RKO (cell line): ENCODE measurements at regions not wholly inside any gene's neighbourhood (a gene's known extent, or its start where the extent isn't known, plus 50 kb on each side); places are given as distances from the start of the nearest gene placed in this dataset.
A peak's percentile ranks its signal among the peaks of the same experiment; 100 is the strongest.

Experiments
- DNase-seq: peaks from one replicate; pipeline ENCODE4 v3.0.0-alpha.2; 2016; ENCODE audit warnings: low spot score

DNA sequence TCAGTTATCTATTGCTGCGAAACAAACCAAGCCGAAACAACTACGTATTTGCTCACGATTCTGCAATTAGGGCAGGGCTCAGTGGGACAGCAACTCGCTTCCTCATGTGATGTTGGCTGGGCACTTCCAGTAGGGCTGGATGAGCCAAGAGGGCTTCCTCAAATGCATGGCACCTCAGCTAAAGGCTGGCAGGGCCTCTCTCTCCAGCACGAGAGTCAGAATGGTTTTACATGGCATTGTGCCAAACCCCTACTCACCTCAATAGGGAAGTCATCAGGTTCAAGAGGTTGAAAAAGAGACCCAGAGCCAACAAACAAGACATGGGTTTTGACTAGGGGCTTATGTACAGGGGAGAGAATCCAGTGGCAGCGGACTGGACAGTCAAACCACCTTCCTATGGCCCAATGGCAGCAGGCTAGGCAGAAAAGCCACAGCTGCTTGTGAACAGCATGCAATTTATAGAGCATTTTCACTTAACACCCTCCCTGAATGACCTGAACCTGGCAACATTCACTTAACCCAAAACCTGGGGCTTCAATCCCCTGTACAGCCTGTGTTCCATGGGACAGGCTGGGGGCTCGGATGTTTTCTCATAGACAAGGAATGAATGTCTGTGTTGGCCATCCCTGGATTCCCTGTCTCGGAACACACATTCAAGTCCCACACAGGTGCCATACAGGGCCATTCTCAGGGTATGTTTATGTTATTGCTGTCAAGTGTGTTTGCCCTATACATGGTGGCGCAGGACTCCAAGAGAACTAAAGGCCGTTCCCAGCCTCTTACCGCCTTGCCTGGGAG lies 154.2 kb upstream of the NAV2 start:
- no peak for DNase-seq

DNA sequence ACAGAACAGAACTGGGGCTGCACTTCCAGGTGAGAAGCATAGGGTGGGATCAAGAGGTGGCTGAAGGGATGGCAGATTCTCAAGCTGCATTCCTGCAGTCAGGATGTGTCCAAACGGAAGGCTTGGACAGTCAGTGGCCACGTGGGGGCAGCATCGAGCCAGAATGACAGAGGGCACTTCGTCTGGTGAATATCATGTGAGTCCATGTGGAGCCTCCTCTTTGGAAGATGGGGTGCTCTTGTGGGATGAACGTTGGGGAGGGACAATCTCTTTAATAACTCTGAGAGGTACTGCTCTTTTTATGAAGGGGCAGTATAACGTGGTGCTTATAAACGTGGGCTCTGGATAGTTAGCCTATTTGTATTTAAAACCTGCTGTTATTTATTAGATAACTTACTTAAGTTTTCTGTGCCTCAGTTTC lies 154.9 kb upstream of the NAV2 start:
- peak; percentile 80 for DNase-seq

DNA sequence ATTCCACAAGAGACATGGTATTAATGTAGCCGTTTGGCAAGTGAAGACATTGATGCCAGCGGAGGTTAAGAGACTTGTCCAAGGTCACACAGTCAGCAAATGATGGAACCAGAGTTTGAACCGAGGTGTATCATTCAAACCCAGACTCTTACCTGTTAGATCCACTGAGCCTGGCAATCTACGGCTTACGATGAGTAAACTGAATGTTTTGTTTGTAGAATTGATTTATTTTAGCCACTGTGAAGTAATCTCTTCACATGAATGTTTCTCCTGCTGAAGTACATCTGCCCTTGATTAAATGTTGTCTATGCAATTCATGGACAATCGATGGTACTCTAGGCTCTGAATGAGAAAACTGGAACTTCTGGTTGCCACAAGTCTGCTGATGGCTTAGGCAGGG lies 155.5 kb upstream of the NAV2 start:
- DNase-seq: no peak

DNA sequence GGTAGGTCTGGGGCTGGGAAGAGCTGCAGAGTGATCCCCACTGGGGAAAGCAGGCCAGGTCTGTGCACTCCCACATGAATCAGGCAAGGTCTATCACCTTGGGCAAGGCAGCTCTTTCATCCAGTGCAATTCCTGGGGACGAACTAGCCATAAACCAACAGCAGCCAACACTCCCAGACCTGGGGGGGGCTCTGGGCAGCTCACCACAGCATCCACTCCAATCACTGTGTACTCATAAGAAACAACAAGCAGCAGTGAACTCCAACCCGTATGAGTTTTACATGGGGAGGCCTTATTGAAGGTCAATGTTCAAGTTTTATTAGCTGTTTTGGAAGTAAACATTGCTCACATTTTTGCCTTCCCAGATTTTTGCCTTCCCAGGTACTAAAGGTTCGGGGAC lies 157.4 kb upstream of the NAV2 start:
- DNase-seq: no peak

DNA sequence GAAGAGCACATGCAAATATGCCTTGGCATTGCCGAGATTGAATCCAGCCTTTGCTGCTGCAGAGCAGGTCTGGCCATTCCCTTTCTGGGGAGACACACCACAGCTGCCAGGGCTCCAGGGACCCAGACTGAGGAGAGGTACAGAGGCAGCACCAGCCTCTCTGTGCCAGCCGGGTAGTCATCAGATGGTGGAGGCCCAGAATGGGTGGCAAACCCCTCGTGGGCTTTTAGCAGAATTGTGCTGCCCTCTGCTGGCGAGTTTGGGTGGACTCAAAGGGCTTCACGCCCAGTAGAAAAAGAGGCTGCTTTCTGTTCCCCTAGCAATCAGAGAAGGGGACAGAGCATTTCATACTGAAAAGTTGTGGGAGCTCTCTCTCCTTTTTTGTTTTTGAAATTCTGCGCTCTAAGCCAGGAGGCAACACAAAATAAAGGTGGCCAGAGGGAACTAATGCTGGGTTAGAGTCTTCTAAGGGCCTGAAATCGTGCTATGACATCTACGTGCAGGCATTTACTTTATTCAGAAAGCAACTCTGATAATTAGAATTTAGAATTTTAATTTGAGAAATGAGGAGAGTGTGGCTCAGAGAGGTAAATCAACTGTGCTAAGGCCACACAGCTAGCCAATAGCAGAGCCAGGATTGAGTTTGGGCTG lies 158.8 kb upstream of the NAV2 start:
- peak; percentile 70 for DNase-seq

DNA sequence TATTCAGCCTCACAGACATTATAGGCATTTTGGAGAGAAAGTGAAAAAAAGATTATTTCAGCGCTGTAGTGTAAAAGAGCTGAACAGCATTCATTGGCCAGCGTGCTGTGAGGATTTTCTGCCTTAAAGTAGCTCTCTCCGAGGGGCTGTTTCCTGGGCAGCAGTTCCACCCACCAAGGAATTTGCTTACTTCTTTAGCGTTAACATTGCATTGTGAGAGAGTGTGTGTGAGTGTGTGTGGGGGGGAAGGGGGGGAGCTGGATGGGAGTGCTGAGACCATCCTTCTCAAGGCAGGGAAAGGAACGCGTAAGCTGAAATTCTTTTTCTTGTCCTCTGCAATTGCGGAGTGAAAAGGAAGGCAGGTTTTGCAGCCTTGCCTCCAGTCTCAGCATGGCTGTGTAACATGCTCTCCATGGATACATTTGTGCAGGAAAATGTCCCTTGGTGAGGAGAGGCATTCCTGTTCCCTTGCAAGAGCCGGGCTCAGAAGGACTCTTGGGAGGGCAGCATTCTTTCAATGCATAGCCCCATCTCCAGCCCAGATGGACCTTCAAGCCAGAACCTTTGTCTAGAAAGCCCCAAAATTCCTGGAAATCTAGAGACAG lies 159.9 kb upstream of the NAV2 start:
- no peak for DNase-seq

DNA sequence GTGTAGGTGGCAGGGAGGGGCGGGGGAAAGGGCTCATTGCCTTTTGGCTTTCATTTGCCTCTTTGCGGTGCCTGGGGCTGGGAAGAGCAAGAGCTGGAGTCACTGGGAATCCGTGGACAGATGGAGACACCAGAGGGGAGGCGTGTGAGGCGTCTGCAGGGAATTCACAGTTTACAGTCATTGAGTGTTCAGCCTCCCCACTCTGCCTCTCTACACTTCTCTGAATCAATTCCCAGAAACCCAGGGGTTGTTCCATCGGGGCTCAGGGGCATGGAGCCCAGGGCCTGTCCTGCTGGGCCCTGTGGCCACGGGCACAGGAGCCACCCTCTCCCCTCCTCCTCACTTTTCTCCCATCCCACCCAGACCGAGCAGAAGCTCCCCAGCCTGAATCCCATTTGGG lies 160.5 kb upstream of the NAV2 start:
- no peak for DNase-seq

DNA sequence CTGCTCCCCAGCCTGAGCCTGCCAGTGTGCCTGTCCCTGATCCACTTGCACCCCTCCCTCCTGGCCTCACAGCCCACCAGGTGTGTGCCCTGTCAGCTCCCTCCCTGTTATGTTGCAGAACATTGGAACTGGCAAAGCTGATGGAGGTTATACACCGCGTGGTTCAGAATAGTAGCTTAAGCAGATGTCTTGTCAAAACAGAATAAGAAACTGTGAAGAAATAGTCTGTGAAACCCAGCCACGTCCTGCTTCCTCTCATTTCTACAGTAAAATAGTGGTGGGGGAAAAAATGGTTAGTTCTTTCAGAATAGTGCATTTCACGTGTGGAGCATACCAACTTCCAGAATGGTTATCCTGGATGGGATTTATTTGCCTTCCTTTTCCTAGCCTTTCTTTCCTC lies 161.2 kb upstream of the NAV2 start:
- no peak for DNase-seq

DNA sequence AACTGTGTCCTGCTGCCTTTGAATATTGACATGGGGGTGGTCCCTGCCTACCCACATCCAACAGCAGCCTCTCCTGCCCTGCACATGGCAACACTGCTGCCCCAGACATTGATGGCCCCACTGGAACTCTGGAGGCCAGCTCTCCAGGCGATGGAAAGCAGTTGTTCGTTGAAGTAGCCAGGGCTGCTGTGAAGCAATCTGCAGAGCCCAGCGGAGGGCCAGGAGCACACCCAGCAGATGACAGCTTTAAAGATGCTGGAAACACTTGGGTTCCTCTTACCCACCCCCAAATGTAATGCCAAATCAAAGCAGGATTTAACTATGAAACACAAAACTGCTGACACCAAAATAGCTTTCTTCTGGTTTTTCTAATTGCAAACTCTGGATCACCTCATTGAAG lies 165.6 kb upstream of the NAV2 start:
- no peak for DNase-seq

DNA sequence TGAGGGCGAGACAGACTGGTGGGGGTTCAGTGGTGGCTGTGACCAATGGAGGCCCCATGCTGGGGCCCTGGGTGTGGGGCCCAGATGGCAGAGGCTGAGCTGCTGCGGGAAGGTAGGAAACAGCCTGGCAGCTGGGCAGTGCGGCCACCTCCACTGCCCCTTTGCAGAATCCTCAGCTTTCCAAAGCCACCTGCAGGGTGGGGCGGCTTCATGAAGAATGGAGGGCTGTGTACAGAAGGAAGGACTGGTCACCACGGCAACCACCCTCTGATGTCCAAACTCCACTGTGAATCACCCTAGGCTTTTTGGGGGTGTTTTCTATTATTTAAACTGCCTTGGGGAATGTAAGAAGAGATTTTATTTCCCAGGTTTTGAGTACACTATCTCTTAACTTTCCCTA lies 166.3 kb upstream of the NAV2 start:
- DNase-seq: no peak

DNA sequence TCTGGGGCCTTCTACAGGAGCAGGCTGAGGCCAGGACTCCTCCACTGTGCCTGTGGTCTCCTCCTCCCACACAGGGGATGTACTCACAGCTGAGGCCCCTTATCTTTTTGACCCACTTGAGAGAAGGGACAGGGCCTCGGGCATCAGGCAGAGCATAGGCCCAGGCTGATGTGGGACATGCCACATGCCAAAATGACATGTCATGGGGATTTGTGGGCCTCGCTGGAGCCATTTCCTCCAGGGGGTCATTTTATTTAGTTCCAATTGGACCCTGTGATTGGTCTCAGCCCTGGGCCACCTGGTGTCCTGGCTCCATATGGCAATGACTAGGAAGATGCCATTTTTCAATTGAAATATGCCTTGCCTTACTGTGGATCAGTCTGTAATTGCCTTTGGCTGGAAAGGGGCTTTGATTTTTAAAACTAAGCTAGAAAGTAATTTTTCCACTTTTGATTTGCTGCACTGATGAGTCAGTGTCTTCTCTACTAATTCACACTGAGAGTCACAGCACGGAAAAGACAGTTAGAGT lies 171.1 kb upstream of the NAV2 start:
- no peak for DNase-seq

DNA sequence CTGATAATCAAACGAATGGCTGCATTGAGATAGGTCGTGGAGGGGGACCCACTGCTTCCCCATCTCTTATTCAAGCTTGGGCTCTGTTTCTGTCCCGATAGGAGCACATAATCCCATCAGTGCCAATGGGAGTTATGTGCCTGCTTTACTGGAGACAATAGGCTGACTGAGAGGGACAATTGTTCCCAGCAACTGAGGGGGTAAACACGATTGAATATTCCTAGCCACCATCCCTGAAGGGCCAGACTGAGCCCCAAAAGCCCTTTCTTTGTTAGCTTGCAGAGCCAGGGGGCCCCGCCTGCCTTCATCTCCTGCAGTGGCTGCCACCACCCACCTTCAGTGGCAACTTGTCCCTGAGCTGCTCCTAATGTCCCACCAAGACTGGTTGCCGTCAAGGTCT lies 172.8 kb upstream of the NAV2 start:
- no peak for DNase-seq

DNA sequence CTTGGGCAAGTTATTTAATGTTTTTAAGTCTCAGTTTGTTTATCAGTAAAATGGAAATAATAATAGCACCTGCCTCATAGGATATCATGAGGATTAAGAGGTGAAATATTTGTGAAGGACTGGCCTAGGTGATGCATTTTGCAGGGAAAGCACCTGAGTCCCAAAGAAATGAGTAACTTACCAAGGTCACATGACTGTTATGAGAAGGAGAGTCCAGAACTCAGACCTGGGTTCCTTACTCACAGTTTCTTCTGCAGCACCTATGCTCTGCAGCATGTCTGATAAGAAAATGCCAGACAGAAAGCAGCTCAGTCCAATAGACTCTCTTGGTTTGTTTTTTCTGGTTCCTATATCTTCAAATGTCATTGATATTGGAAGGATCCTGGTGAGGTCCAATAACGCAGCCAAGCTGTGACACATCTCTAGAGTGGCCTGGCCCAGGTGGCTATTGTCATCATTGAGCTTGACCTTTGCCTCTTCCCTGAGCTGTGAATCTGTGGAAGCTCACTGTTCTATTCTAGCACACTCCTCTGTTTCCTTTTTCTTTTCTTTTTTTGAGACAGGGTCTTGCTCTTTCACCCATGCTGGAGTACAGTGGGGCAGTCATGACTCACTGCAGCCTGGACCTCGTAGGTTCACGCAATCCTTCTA lies 174.7 kb upstream of the NAV2 start:
- DNase-seq: no peak

DNA sequence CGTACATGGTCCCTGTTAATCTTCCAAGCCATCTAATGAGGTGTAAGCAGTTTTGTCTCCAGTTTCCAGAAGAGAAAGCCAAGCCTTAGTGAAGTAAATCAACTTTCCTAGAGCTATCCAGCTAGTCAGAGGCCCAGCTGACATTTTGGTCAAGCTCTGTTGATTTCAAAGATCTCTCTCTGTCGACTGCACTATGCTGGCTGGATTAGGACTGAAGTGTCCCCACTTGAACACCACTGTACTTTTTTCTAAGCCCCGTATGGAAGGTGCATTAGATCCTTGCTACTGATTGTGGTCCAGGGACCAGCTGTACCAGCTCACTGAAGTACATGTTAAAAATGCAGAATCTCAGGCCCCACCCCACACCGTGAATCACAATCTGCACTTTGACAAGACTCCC lies 176.5 kb upstream of the NAV2 start:
- DNase-seq: no peak

DNA sequence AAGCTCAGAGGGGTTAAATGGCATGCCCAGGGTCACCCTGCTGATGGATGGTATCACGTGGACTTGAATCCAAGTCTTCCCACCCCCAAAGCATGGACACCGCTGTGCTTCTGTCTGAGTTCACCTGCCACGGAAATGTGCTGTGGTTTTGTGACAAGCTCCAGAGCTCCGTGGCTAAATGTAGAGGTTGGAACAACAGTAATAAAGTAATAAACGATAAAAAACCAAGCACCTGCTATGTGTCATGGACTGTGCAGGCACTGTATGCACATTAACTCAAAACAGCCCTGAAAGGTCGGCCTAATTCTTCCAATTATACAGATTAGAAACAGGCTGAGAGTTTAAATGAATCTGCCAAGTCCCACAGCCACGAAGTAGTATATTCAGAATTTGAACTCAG lies 182.1 kb upstream of the NAV2 start:
- no peak for DNase-seq

DNA sequence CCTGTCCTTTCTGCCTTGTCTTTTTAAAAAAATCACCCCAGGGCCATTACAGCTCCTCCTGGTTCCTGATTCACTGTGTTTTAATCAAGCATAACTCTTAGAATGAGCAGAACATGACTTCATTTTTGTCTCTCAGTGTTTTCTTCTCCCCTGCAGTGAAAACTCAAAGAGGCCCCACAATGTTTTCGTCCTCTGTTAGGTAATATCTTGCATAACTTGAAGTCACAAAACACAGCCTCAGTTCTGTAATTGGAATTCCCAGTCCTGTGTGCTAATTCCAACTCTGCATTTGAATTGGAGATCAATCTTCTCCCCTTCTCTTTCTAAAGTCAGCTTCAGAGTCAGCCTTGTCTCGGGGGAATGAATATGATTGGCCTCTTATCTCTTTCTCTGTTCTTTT lies 186.5 kb upstream of the NAV2 start:
- DNase-seq: no peak

DNA sequence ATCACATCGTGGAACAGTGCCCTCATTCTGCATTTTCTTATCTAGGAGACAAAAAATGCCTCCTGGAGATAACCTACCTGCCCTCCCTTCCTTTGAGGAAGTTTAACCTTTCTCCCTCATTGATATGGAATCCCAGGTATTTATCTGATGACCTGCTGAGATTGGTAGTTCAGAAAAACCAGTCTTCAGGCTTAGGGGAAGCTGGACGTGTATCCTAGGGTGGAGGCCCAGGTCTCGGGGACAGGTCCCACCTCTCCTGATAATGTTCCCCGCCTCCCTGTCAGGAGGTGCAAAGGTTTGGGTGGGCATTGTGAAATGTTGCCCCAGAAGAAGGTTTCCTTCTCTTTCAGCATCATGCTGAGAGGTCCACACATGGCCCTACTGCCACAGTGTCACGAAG lies 186.9 kb upstream of the NAV2 start:
- DNase-seq: no peak

DNA sequence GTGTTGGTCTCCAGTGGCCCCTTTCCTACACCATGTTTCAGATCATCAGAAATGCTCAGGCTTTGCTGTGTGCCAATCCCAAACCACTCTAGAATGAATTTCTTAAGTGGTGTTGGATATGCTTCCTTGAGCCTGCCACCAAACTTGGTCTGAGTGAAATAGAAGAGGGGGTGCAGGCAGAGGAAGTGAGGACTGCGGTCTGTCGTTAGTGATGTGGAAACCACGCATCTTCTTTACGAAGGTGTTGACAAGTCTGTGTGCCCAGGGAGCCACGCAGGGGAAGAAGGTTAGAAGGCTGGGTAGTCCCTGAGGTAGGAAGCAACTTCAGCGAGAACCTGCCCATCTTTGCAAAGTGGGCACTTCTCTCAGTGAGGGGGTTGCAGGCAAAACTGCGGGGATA lies 187.4 kb upstream of the NAV2 start:
- no peak for DNase-seq

DNA sequence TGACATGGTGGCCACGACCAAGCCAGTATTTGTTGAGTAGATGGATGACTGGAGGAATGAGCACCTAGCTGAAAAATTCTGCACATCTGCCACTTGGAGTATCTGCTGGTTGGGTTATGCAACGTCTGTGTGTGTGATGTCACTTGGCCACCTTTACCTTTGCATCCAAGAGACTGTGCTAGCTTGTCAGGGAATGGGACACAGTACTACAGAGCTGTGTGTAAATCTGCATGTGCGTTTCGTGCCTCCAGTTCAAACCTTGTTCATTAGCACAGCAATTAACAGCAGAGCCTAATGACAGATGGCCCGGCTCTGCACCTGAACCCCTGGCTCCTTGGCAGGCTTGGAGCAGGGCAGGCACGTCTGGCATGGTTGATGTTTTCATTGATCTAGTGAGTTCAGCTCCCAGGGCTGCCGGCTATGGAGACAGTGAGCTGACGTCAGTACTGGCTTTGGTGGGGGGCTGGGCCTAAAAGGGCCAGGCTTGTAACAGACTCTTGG lies 188.4 kb upstream of the NAV2 start:
- no peak for DNase-seq

DNA sequence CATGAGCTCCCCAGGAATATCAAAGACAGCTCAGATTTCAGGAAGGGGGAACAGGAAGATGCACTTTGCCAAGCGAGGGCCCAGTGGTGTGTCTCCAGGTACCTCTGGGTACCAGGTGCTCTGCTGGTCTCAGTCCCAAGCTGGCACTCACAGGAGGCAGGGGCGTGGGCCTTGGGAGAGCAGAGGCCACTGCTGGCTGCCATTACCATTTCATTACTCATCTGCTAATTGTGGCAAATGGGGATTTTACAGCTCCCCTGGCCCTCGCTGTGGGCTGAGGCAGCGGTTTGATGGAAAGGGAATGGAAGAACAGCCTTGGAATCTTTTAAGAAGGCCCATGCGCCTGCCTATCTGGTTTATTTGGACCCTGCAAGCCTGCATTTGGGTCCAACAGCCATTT lies 192.0 kb upstream of the NAV2 start:
- no peak for DNase-seq

DNA sequence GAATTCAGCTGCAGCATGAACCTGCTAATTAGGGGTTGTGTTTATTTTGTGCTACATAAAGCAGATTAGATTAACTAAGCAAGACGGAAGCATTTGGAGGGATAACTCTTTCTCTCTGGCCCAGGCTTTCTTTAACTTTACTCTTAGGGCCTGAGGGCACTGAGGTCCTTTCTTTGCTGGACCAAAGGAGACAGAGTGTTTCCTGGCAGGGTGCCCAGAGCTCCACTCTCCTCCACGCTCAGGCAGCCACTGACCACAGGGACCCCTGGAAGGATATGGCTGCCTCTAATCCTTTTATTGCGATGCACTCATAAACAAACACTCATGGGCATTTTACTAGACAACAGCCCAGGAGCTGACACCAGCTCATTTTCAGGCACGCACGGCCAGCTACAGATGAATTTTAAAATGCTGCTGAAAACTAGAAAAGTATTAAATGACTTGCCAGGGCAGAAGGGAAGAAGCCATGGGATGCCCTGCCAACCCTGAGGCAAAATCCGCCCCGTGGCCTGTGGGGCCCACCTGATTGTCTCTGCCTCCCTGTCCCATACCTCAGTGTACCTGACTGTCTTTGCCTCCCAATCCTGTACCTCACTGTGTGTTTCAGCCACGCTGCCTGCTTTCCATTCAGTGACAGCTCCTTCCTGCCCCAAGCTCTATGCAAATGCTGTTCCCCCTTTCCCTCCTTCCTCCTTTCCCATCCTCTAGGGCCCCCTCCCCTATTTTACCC lies 192.6 kb upstream of the NAV2 start:
- no peak for DNase-seq

DNA sequence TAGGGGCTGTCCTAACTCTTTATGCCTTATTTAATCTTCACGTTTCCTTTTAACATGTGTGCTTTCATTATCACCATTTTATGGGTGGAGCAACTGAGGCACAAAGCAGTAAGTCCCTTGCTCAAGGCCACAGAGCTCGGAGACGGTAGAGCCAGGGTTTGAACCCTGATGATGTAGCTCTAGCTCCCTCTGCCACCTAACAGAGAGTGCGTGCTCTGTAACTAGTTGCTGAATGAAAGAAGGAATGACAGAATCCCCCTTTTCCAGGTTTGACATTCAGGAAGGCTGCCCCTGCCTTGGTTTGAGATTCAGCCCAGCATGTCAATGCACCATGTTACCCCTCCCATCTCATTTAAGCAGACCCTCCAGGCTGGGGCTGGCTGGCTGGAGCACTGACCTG lies 193.3 kb upstream of the NAV2 start:
- no peak for DNase-seq
